CD8-positive, alpha-beta memory T cell (primary cell): ENCODE measurements at regions not wholly inside any gene's neighbourhood (a gene's known extent, or its start where the extent isn't known, plus 50 kb on each side); places are given as distances from the start of the nearest gene placed in this dataset.

Experiments
- CTCF ChIA-PET: fragments of 350-600 bp; sonication (Branson Sonifier 250); formaldehyde crosslinking; loops from one replicate; lab custom pipeline; 2021; ENCODE audit warnings: antibody characterized with exemption; lab: Charles Lee
- POLR2A ChIA-PET: fragments of 350-600 bp; sonication (Branson Sonifier 250); formaldehyde crosslinking; loops from one replicate; lab custom pipeline; 2021; ENCODE audit warnings: antibody characterized with exemption; lab: Charles Lee
- DNase-seq, 5 donors: peaks; one replicate each; pipeline versions ENCODE4 v3.0.0 to v3.0.0-alpha.2; 2020 to 2022; ENCODE audit warnings: mixed read lengths in 1 of 5
- H3K27ac ChIP-seq: one replicate; pipeline ENCODE4 v1.7.0; 2013; ENCODE audit warnings: low read depth, mild to moderate bottlenecking, low read length, moderate library complexity
- H3K27me3 ChIP-seq: 2 replicates; pipeline ENCODE4 v1.7.0; 2013; ENCODE audit warnings: low read length, mild to moderate bottlenecking; ENCODE audit not compliant: insufficient read depth, poor library complexity, severe bottlenecking
- H3K36me3 ChIP-seq: 2 replicates; pipeline ENCODE4 v1.7.0; 2013; ENCODE audit warnings: mild to moderate bottlenecking, low read length, moderate library complexity; ENCODE audit not compliant: insufficient read depth
- H3K4me1 ChIP-seq: 2 replicates; pipeline ENCODE4 v1.7.0; 2013; ENCODE audit warnings: mild to moderate bottlenecking, low read length, moderate library complexity; ENCODE audit not compliant: insufficient read depth
- H3K4me3 ChIP-seq: 2 replicates; pipeline ENCODE4 v1.7.0; 2013; ENCODE audit warnings: mild to moderate bottlenecking, low read length
- H3K9me3 ChIP-seq: 2 replicates; pipeline ENCODE4 v1.7.0; 2013; ENCODE audit warnings: mild to moderate bottlenecking, low read length
- H3K27ac Mint-ChIP-seq, 8 donors: one replicate each; pipeline ENCODE4 v1.8.0; 2020 to 2021; ENCODE audit warnings: mixed read lengths in 8 of 8, mild to moderate bottlenecking in 6 of 8, inconsistent platforms in 3 of 8, moderate library complexity in 3 of 8
- H3K27me3 Mint-ChIP-seq, 2 donors: one replicate each; pipeline ENCODE4 v1.8.0; 2020 to 2021; ENCODE audit warnings: mixed read lengths in 2 of 2, mild to moderate bottlenecking in 1 of 2, moderate library complexity in 1 of 2
- H3K36me3 Mint-ChIP-seq, 3 donors: one replicate each; pipeline ENCODE4 v1.8.0; 2020 to 2021; ENCODE audit warnings: mixed read lengths in 3 of 3, inconsistent platforms in 1 of 3, mild to moderate bottlenecking in 1 of 3
- H3K4me1 Mint-ChIP-seq, 3 donors: one replicate each; pipeline ENCODE4 v1.8.0; 2020 to 2021; ENCODE audit warnings: mixed read lengths in 3 of 3, inconsistent platforms in 1 of 3, mild to moderate bottlenecking in 1 of 3
- H3K4me3 Mint-ChIP-seq, 7 donors: one replicate each; pipeline ENCODE4 v1.8.0; 2020 to 2021; ENCODE audit warnings: mixed read lengths in 7 of 7, mild to moderate bottlenecking in 6 of 7, moderate library complexity in 4 of 7, inconsistent platforms in 2 of 7
- H3K9me3 Mint-ChIP-seq, 5 donors: one replicate each; pipeline ENCODE4 v1.8.0; 2020 to 2022; ENCODE audit warnings: mixed read lengths in 5 of 5, mild to moderate bottlenecking in 3 of 5, moderate library complexity in 2 of 5, inconsistent platforms in 1 of 5

DNA sequence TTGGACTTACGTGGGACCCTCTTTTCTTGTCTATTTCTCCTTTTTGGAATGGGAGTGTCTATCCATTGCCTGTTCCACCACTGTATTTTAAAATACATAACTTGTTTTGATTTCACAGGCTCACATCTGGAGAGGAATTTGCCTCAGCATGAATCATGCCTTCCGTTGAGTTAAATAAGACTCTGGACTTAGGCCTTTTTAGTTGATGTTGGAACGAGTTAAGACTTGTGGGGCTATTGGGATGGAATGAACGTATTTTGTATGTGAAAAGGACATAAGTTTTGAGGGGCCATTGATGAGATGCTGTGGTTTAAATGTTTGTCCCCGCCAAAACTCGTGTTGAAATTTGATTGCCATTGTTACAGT lies 66.2 kb downstream of the BEX3 start:
- no peaks in the 10 kb centered on the region for H3K9me3 Mint-ChIP-seq
- no peak for DNase-seq
- no peaks in the 10 kb centered on the region for H3K36me3 Mint-ChIP-seq
- H3K4me3 ChIP-seq = no peak overlapping the region
- H3K4me1 ChIP-seq = no peaks in the 10 kb centered on the region
- POLR2A ChIA-PET = no interaction called here
- no peaks in the 10 kb centered on the region for H3K27me3 ChIP-seq
- no peak overlapping the region for H3K27ac ChIP-seq
- H3K4me3 Mint-ChIP-seq = no peak overlapping the region
- no peaks in the 10 kb centered on the region for H3K36me3 ChIP-seq
- no peaks in the 10 kb centered on the region for H3K4me1 Mint-ChIP-seq
- peaks cover 0 to 2% of the 10 kb centered on the region in 2 donors for H3K27me3 Mint-ChIP-seq
- H3K27ac Mint-ChIP-seq = no peak overlapping the region
- CTCF ChIA-PET = no interaction called here
- H3K9me3 ChIP-seq = no peaks in the 10 kb centered on the region

DNA sequence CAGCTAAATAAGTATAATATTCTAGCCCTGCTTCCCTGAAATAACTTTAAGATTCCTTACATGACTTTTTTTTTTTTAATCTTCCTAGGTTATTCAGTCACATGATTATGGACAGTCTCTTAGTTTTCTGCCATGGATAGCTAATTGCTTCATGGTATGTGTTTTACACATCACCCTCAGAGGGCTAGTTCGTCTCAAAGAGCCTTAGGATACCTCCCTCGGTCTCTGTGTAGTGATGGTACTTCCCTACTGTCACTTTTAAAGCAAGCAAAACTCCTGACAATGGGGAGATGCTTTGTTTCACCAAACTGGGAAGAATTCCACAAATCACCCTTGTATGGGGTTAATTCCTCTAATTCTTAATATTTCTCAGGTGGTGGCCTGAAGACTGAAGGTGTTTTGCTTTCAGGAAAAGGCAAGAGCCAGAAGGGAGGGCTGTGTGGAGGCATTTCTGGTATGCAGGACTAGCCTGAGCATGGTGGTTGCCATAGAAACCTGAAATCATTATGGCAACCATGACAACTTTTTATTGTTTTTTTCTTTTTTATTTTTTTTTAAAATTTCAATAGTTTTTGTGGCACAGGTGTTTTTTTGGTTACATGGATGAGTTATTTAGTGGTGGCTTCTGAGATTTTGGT lies 70.4 kb downstream of the BEX3 start:
- H3K27ac ChIP-seq = no peak overlapping the region
- no peak overlapping the region for H3K27ac Mint-ChIP-seq
- H3K27me3 Mint-ChIP-seq = peaks cover 0 to 2% of the 10 kb centered on the region in 2 donors
- no peaks in the 10 kb centered on the region for H3K4me1 ChIP-seq
- DNase-seq = no peak
- H3K36me3 Mint-ChIP-seq = no peaks in the 10 kb centered on the region
- no peaks in the 10 kb centered on the region for H3K4me1 Mint-ChIP-seq
- H3K9me3 ChIP-seq = no peaks in the 10 kb centered on the region
- ChIA-PET CTCF (no interaction called here), POLR2A (no interaction called here)
- no peaks in the 10 kb centered on the region for H3K27me3 ChIP-seq
- no peaks in the 10 kb centered on the region for H3K9me3 Mint-ChIP-seq
- H3K4me3 Mint-ChIP-seq = no peak overlapping the region
- no peaks in the 10 kb centered on the region for H3K36me3 ChIP-seq
- H3K4me3 ChIP-seq = no peak overlapping the region
